ENCODE measurements at regions not wholly inside any gene's neighbourhood (a gene's known extent, or its start where the extent isn't known, plus 50 kb on each side); places are given as distances from the start of the nearest gene placed in this dataset.

GRCh38 chr2:84194949-84195644, 264.0 kb downstream of the SUCLG1 start:
- no peak overlapping the region for H3K4me3 ChIP-seq (ENCODE audit: low read depth, low read length)
- TF ChIP-seq CTCF (IDR thresholded peaks at IDR 0.05; ENCODE audit: insufficient read depth, low read length): no peak
- DNase-seq (ENCODE audit: low read depth): no peak

GRCh38 chr2:84194181-84194580, 264.9 kb downstream of the SUCLG1 start:
- no peak for DNase-seq (ENCODE audit: low read depth)
- no peak overlapping the region for H3K4me3 ChIP-seq (ENCODE audit: low read depth, low read length)
- no peak for TF ChIP-seq CTCF (IDR thresholded peaks at IDR 0.05; ENCODE audit: insufficient read depth, low read length)

GRCh38 chr2:84187258-84187657, 271.8 kb downstream of the SUCLG1 start:
- no peak for TF ChIP-seq CTCF (IDR thresholded peaks at IDR 0.05; ENCODE audit: insufficient read depth, low read length)
- H3K4me3 ChIP-seq (ENCODE audit: low read depth, low read length): no peak overlapping the region
- no peak for DNase-seq (ENCODE audit: low read depth)

GRCh38 chr2:84181927-84182326, 277.2 kb downstream of the SUCLG1 start:
- no peak overlapping the region for H3K4me3 ChIP-seq (ENCODE audit: low read depth, low read length)
- no peak for DNase-seq (ENCODE audit: low read depth)
- TF ChIP-seq CTCF (IDR thresholded peaks at IDR 0.05; ENCODE audit: insufficient read depth, low read length): no peak

- no peak overlapping the region for H3K4me3 ChIP-seq (ENCODE audit: low read depth, low read length)
- DNase-seq (ENCODE audit: low read depth): no peak
- no peak for TF ChIP-seq CTCF (IDR thresholded peaks at IDR 0.05; ENCODE audit: insufficient read depth, low read length)
Measured at GRCh38 chr2:84177733-84178132, 281.3 kb downstream of the SUCLG1 start.

GRCh38 chr2:84175970-84176369, 283.1 kb downstream of the SUCLG1 start:
- DNase-seq (ENCODE audit: low read depth): no peak
- no peak for TF ChIP-seq CTCF (IDR thresholded peaks at IDR 0.05; ENCODE audit: insufficient read depth, low read length)
- H3K4me3 ChIP-seq (ENCODE audit: low read depth, low read length): no peak overlapping the region

- no peak overlapping the region for H3K4me3 ChIP-seq (ENCODE audit: low read depth, low read length)
- DNase-seq (ENCODE audit: low read depth): no peak
Measured at GRCh38 chr2:84175340-84175739, 283.7 kb downstream of the SUCLG1 start.

More at GRCh38 chr2:84175340-84175739, 283.7 kb downstream of the SUCLG1 start:
- no peak for TF ChIP-seq CTCF (IDR thresholded peaks at IDR 0.05; ENCODE audit: insufficient read depth, low read length)

Data from fibroblast of the aortic adventitia (primary cell).